HG03095 (cell line): ENCODE measurements at regions not wholly inside any gene's neighbourhood (a gene's known extent, or its start where the extent isn't known, plus 50 kb on each side); places are given as distances from the start of the nearest gene placed in this dataset.

ENCODE experiments used
- ATAC-seq: cut with Tn5 transposase; IDR thresholded peaks from one replicate; pipeline ENCODE4 v1.9.1; 2021; ENCODE audit warnings: moderate library complexity; ENCODE audit not compliant: unreplicated experiment

DNA sequence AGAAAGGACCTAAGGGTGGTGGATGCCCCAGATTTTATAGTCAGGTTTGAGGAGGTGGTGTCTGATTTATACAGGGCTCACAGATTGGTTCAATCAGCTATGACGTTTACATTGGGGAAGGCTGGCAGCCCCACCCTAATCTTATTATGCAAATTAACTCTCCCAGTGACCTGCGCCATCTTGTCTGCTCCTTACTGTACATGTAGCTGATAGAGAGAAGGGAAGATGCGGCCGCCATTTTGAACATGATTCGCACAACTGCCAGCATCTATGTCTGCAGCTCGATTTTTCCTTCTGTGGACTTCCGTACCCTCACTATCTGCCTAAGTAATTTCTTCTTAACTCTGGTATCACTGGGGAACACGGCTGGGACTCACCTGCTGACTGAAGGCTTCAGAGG lies 619.0 kb upstream of the DPP6 start:
- no peak for ATAC-seq

DNA sequence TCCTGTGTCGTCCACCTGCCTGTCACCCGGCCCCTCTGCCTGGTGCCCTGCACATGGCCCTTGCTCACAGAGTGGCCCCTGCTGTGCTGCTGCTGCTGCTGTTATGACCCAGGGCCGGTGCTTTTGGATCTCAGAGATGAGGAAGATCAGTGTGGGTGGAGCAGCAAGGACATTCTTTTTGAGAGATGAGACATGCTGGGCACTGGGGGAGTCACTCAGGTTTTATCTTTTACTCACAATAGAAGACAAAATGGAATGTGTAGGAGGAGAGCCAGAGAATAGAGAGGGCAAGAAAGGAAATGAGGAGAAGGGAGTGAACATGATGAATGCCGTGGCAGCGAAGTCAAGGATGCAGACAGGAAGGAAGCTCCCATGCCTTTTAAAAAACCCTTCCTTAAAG lies 611.5 kb upstream of the DPP6 start:
- no peak for ATAC-seq

DNA sequence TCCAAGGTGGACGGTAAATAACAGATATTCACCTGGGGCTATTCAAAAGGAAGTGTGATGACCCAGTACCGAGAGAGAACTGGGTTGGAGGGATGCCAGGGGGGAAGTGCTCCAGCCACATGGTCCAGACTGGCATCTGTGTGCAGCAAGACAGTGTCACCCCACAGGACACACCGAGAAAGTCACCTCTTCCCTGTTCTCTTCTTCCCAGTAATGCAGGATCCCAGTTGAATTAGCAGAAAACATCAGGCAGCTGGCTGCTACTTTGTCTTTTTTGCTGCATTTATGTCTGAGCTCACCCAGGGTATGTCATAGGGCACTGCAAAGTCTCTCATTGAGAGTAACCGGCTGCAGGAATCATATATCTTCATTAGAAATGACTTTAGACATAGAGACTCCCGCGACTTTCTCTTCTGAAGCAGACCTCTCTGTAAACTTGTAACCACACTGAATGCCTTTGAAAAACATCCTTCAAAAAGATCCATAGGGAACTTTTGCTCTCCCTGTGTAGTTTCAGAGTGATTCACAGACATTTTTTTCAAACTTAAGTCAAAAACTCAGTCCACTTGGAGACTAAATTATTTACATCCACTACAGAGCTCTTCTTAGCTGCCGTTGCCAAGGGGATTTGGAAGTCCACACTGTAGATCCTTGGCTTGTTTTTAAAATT lies 609.0 kb upstream of the DPP6 start:
- no peak for ATAC-seq

DNA sequence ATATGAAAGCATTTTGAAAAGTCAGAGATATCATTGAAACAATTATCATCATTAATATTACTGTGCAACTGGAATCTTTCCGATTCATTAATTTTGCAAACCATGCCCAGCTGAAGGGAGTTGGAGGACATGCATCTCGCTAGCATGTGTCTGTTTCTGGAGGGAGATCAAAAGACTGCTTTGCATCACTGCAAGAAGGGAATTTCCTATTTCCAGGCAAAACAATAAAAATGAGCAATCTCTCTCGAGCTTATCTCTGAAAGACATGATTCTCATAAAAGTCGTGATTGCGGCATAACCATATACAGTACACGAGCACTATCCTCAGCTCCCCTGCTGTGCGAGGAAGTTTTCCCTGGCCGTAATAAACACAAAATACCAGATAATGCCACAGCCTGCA lies 607.6 kb upstream of the DPP6 start:
- ATAC-seq: no peak

DNA sequence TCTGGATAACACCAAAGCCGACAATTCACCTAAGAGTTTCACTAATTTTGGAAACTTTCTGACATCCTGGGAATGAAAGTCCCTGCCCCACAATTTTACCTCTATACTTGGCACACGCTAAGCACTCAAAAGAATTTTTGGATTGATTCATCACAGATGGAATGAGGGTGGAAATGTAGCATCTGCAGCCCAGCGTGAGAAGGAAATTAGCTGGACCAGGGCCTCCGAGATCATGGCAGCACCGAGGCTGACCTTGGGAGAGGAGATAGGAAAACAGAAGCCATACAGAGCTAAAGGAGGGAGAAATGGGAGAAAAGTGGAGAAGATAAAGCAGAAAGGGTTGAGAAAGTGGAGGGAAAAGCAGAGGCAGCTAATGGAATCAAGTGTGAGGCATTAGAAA lies 606.6 kb upstream of the DPP6 start:
- no peak for ATAC-seq

DNA sequence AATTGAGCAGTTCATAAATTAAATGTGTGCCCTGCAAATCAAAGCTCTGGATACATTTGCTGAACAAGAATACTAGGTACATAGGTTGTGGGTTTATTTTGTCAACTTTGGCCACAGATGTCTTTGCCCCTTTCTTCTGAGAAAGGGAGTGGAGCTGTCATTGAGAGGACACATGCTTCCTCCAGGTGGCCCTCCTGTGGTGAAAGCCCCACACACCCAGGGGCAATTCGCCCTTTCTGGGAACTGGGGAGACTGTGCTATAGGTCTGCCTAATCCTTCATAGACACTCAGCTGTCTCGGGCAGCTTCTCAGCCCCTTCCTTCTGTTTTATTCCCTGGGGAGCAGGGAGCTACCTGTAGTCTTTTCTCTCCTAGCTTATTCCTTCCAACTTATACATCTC lies 605.7 kb upstream of the DPP6 start:
- no peak for ATAC-seq

DNA sequence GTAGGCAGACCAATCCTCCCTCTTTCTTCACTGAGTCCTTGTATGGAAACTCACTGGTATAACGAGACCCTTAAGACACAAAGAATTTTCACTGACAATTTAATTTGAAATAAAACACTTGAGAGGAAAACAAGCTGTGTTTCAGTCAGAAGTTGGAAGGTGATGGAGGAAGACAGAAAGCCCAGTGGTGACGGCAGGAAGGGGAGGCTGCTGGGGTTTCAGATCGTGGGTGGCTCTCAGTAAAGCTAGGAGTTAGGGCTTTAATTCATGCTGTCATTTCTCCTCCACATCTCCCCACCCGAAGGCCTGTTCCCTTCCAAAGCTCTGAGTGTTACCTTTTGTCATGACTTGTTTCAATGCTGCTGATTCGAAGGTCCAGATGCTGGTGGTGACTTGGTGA lies 605.2 kb upstream of the DPP6 start:
- ATAC-seq: no peak

DNA sequence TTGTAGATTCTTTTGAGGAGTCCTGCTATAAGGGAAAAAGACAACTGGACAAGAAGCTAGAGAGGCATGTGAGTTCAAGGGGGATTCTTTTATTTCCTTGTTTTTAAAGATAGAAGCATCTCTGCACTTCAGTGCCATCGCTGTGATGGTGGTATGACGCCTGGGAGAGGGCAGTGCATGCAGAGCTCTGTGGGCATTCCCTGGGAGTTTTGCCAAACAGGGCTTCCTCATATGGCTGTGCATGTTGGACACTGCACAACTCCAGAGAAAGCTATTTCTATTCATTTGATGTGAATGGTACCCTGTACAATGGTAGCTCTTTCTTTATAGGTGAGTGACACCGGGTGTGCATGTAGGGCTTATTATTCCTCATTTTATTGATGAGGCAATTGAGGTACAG lies 599.5 kb upstream of the DPP6 start:
- ATAC-seq: no peak

DNA sequence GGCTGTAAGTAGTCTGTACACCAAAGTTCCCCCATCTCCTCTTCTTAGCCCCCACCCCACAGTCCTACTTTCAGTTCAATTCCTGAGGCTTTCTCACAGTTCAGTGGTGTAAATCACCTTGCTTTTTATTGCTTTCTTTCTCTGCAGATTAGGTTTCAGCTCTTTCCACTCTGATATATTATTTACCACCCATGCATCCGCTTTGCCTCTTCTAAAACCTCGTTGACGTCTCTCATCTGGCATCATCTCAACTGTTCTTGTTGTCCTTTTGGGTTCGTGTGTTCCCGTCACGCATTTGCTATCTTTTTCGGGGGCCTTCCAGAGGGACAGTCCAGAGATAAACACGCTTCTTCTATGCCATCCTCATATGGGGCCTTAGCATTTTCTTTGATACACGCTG lies 597.9 kb upstream of the DPP6 start:
- ATAC-seq: no peak

DNA sequence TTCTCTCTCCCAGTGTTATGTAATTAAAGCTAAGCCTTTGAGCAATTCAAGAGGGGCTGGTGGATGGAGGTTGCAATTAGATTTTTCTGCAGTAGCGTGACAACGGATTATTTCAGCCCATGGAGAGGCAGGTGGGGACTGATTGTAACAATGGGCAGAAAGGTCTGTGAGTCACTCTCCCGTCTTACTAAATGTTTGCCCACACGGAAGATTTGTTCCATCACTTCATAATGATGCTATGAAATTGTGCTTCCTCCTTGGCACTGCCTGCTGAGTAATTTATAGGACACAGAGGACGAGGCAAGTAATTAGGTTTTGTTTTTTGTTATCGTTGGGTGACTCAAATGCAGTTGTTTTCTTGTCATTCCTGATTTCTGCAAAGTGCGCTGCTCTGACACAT lies 594.5 kb upstream of the DPP6 start:
- no peak for ATAC-seq

DNA sequence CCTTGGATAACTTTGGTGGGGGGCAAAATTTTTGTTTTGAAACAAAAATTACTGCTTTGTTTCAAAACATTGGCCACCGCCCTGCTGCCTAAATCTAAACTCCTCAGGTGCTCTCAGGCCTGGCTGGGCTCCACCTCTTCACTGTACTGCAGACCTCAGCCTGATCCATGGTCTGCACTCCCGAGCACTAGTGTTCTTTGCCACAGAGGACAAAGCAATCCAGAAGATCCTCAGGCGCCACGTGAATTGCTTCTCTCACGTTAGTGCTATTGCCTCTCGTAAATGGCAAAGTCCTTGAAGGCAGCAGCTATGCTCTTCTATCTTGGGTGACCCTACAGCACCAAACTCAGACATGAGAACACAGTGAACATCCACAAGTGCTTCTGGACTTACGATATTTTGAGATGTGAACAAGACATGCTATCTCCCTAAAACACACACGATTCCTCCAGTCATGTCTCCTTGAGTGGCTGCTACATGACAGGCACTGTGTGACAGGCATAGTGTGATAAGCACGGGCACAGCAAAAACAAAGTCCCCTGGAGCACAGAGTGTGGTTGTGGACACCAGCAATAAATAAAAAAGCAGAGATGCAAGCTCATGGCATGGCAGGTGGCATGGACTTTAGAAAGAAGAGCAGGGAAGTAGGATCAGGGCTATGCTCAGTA lies 582.1 kb upstream of the DPP6 start:
- no peak for ATAC-seq

DNA sequence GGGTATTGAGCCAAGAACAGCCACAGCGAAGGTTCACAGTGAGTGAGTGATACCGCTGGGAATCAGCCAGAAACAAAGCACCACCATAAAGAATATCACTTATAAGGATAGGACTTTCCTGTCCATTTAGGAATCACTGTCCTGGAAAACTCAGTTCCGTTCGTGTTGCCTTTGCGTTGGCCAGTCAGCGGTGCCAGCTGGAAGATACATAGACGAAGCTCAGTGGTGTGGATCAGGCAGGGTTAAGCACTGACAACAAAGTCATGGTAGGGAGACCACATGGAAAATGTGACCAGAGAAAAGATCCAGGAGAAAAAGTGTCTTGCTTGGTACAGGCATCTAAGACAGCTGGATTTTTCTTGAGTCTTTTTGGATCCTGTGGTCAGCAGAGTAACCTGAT lies 579.7 kb upstream of the DPP6 start:
- ATAC-seq: no peak

DNA sequence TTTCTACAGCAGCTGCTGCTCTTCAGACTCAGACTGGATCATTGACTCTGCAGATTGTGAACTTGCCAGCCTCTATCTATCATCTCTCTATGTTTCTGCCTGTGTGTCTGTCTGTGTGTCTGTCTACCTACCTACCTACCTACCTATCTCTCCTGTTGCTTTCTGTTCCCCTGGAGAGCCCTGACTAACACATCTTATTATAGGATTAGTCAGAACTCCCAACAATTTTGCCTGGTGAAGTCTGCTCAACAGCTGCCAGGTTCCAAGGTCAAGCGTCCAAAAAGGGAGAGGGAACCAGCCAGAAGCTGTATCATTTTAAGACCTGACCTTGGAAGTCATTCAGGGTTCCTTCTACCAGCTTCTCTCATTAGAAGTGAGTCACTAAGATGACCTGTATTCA lies 579.0 kb upstream of the DPP6 start:
- ATAC-seq: no peak

DNA sequence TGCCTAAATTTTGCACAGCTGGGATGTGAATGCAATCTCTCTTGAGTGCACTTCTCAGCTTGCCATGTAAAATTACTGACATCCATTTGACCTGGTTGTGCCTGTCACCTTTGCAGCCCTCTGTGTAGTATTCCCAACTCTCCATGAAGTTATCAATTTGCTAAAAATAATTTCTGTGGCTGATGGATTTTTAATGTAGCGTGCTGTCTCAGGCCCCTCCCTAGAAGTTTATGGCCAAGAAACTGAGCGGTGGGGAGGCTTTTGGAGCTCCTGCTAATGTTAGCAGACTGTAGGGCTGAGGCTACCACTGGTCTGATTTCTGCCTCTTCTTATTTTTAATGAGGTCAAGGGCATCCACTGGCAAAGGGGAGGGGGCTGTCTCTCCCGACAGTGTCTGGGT lies 577.0 kb upstream of the DPP6 start:
- no peak for ATAC-seq

DNA sequence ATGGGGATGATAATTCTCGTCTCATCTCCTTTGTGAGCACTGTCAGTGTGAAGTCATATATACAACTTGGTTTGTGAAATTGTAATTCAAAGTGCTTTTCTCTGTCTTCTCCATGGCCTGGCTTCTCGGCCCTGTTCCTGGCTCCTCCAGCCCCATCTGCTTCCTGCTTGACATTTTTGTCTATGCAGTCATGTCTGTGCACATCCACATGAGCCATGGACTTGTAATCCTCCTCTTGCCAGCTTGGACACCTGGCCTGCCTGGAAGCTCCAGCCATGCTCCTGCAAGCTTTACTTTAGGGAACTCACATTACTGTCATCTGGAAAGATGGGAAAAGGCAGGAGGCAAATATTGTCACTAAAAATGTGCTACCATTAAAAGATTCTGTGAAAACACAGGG lies 576.0 kb upstream of the DPP6 start:
- ATAC-seq: no peak

DNA sequence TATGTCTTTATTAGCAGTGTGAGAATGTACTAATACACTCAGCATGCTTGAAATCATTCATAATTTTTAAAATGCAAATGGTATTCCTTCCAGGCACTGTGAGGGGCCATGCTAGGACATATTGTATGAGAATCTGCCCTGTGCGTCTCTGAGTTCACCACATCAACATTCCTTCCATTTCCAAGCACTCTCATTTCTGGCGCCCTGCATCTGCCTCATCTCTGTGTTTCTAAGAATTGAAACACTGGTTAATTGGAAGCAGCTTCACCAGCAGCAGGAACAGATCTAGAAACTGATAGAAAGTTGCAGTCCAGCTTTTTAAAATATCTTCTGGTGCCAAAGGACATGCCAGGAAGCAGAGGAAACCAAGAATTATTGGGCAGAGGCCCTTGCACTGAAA lies 555.9 kb upstream of the DPP6 start:
- no peak for ATAC-seq

DNA sequence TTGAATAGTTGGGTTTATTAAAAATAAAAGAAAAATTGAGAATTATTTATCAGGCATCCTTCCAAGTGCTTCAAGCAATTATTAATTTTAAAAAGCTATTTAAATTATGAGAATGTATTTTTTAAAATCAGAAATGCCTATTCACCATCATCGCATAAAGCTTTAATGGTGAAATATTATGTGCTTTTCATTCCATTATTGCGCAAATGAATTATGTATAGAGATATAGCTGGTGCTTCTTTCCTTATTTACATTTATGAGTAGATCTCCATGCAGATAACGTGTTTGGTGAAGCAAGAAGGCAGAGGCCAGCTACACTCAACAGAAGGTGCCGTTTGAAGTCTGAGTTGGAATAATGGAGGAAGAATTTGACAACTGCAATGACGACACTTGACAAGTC lies 549.1 kb upstream of the DPP6 start:
- ATAC-seq: no peak

DNA sequence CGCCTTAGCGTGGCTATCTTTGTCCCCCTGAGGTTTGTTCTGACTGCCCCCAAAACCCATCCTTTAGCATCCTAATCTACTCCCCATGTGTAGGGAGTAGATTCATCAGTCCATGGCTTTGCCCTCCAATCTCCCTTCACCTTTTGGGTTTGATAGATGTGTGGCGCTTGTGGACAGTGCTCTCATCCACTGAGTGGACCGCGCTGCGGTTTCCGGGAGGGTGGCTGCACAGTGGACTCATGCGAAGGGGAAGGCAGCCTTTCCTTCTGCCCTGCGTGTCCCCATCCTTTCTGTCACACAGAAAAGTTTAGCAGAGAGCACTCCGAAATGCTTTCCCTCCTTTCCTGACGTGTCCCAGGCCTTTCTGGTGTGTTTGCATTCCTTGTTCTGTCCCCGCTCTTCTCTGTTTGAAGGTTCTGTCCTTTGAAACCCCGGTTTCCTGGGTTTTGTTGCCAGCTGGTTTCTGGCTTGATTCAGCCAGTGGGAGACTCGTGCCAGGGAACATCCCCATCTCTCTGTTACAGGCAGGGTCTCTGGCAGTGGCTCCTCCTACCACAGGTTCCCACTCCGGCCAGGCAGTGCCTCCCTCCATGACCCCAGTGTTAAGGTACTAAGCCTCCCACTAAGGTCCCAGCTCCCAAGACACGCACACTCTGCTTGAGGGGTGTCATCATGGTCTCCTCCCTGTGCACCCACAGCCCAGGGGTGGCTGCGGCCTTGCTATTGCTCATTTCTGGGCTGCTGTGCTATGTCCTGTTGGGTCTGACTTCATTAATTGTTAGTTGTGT lies 547.7 kb upstream of the DPP6 start:
- ATAC-seq: no peak

DNA sequence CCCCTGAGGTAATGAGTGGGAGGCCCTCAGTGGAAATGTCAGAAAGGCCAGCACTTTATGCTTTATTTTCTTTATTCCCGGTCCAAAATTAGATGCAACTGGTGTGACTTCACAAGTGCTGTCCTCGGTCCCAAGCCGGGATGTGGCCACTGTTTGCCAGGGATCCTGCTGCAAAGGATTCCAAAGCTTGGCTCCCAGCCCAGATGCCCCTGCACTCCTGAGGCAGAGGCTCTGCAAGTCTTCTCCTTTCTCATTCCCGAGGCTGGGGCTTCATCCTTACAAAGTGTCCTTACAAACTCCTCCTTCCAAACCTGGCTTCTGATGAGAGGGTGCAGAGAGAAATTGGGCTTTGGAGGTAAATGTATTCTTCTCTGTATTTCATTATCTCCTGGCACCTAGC lies 544.3 kb upstream of the DPP6 start:
- no peak for ATAC-seq

DNA sequence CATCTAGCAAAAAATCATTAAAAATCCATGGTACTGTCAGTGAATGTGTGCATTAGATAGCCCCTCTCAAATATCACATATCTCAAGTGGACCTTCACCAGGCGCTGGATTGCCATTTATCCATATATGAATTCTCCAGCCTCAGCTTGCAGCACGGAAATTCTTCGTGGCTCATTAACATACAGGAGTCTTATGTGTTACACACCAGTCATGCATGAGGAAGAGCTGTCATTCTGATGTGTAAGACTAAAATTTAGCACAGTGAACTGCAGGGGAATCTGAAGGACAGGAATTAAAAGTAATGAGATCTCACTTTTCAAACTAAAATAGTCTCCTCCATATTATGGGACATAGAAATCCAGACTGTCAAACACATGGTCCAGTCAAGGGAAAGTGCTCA lies 542.4 kb upstream of the DPP6 start:
- ATAC-seq: no peak

DNA sequence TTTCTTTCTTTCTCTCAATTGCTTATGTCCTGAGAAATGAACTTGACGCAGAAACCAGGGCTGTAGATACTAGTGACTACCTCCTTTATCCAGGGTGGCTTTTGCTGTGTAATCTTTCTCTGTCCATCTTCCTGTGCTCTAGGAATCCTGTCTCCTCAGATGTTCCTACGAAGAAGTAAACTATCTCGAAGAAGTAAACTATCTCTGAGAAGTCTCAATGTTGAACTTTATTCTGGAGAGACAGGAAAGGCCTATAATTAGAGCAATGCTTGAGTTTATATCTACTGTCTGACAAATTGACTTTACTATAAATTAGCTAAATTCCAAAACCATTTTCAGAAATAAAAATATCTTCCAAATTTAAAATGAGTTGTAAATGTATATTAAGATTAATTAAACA lies 541.5 kb upstream of the DPP6 start:
- ATAC-seq: no peak

DNA sequence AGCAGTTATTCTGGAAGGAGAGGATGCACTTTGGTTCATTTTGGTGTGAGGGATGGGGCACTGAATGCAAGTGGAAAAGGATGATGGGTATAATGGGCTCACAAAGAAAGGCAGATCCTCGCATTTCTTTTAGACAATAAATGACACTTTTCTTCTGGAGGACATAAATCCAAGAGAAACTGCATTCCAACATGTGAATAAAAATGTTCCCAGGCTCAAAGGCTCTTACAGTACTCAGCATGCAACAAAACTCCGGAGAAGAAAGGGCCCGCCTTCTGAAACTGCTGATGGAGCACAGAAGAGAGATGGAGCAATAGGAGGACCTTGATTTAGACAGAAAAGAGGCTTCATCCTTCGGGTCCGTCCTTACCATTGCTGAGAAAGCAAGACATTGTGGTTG lies 538.2 kb upstream of the DPP6 start:
- ATAC-seq: no peak
